ENCODE measurements at regions not wholly inside any gene's neighbourhood (a gene's known extent, or its start where the extent isn't known, plus 50 kb on each side); places are given as distances from the start of the nearest gene placed in this dataset.

GRCh38 chr4:185892165-185892564, 80.2 kb upstream of the SORBS2 start:
- TF ChIP-seq CTCF (conservative IDR thresholded peaks at IDR 0.05; ENCODE audit: low read depth, low read length) (no peak; the same call in 1 of the 2 replicates), EZH2 (IDR thresholded peaks at IDR 0.05; ENCODE audit: borderline replicate concordance, low read depth, low read length, poor library complexity, severe bottlenecking) (no peak)

Data from A673 (cell line).